ENCODE measurements at regions not wholly inside any gene's neighbourhood (a gene's known extent, or its start where the extent isn't known, plus 50 kb on each side); places are given as distances from the start of the nearest gene placed in this dataset.

DNA sequence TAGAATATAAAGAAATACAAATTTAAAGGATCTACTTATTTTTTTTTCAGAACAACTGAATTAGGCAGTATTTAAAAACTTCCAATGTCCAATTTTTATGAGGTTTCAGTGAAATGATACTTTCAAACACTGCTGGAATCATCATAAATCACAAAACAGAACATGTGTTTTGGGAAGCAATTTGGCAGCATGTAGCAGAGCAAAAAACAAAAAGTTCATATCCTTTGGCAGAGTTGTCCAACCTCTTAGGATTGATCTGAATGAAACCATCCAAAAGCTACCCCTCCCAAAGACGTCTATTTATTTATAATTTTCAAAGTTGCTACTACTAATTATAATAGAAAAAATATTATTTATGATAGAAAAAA, 192.4 kb upstream of the PUM3 start:
- TF ChIP-seq, protein P1, sequence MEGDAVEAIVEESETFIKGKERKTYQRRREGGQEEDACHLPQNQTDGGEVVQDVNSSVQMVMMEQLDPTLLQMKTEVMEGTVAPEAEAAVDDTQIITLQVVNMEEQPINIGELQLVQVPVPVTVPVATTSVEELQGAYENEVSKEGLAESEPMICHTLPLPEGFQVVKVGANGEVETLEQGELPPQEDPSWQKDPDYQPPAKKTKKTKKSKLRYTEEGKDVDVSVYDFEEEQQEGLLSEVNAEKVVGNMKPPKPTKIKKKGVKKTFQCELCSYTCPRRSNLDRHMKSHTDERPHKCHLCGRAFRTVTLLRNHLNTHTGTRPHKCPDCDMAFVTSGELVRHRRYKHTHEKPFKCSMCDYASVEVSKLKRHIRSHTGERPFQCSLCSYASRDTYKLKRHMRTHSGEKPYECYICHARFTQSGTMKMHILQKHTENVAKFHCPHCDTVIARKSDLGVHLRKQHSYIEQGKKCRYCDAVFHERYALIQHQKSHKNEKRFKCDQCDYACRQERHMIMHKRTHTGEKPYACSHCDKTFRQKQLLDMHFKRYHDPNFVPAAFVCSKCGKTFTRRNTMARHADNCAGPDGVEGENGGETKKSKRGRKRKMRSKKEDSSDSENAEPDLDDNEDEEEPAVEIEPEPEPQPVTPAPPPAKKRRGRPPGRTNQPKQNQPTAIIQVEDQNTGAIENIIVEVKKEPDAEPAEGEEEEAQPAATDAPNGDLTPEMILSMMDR (IDR thresholded peaks at IDR 0.05; ENCODE audit: low read length, missing control alignments): no peak
- no peak overlapping the region for H3K4me3 ChIP-seq (replicated peaks; ENCODE audit: low read depth, low read length)
- no peak for DNase-seq (ENCODE audit: low read depth)

DNA sequence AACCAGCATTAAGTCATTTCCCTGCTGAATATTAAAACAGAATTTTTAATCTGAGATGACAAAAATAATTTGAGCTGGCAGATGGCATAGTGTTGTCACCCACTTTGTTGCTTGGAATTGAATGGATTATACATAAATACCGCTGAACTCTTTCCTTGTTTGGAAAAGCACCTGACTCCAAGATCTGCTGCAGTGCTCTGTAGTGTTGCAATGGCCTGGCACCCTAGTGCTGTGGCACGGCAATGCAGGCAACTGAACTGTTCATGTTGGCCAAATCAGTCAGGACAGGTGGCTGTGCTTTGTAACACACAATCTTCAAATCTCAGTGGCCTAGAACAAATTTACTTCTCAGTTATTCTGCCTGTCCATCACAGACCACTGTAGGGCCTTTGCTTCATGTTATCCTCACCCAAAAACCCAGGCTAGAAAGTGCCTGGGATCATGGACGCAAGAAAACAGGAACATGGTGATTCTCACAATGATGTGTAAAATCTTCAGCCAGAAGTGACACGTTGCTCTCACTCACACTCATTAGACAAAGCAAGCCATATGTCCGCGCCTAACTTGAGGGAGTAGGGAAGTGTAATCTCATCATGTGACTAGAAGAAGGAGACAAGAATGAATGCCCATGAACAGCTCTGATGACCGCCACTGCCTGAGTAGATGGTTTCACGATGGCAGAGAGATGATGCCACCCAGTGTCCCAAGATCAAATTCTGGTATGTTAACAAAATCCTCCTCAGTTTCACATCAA, 191.9 kb upstream of the PUM3 start:
- DNase-seq (ENCODE audit: low read depth): no peak
- no peak overlapping the region for H3K4me3 ChIP-seq (replicated peaks; ENCODE audit: low read depth, low read length)
- TF ChIP-seq, protein P1 (IDR thresholded peaks at IDR 0.05; ENCODE audit: low read length, missing control alignments): no peak

- TF ChIP-seq, protein P1 (IDR thresholded peaks at IDR 0.05; ENCODE audit: low read length, missing control alignments): no peak
- H3K4me3 ChIP-seq (replicated peaks; ENCODE audit: low read depth, low read length): no peak overlapping the region
- DNase-seq (ENCODE audit: low read depth): no peak
These were observed 189.0 kb upstream of the PUM3 start for GRCh38 chr9:3032898-3033297.

GRCh38 chr9:3028535-3028934, 184.6 kb upstream of the PUM3 start:
- DNase-seq (ENCODE audit: low read depth): no peak
- TF ChIP-seq, protein P1 (IDR thresholded peaks at IDR 0.05; ENCODE audit: low read length, missing control alignments): no peak
- no peak overlapping the region for H3K4me3 ChIP-seq (replicated peaks; ENCODE audit: low read depth, low read length)

- no peak for DNase-seq (ENCODE audit: low read depth)
- TF ChIP-seq, protein P1 (IDR thresholded peaks at IDR 0.05; ENCODE audit: low read length, missing control alignments): no peak
- H3K4me3 ChIP-seq (replicated peaks; ENCODE audit: low read depth, low read length): no peak overlapping the region
These were observed 183.3 kb upstream of the PUM3 start for GRCh38 chr9:3027210-3027609.

DNA sequence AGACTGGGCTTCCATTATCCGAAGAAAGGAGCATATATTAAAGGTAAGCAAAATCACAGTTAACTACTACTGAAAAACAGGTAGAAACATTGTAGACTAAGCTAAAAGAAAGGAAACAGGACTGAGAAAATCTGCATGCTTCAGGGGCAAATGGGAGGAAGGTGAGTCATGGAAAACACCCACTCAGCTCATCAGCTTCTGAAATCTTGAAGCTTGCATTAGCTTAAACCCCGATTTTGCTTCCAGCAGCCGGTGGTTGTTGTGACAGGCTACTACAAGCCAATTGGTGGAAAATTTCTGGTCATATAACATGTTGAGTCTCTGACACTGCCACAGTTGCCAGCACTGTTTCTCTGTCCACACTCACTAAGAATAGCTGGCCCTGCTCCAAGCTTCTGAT, 179.6 kb upstream of the PUM3 start:
- H3K4me3 ChIP-seq (replicated peaks; ENCODE audit: low read depth, low read length): no peak overlapping the region
- no peak for DNase-seq (ENCODE audit: low read depth)
- TF ChIP-seq, protein P1 (IDR thresholded peaks at IDR 0.05; ENCODE audit: low read length, missing control alignments): no peak

DNA sequence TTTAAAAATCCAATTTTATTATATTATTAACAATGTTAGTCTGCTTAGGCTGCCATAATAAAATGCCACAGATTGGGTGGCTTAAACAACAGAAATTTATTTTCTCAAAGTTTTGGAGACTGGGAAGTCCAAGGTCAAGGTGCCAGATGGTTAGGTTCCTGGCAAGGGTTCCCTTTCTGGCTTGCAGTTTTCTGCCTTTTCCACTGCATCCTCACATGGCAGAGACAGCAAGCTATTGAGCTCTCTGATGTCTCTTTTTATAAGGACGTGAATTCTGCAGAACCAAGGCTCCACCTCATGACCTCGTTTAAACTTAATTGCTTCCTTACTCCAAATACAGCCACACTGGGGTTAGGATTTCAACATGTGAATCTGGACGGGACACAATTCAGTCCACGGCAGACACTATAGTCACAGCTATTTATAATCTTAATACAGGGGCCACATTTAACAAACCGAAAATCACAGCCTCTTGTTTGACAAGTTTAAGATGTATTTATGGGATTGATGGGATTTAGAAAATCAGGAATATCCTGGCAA, 174.9 kb upstream of the PUM3 start:
- H3K4me3 ChIP-seq (replicated peaks; ENCODE audit: low read depth, low read length): no peak overlapping the region
- TF ChIP-seq, protein P1 (IDR thresholded peaks at IDR 0.05; ENCODE audit: low read length, missing control alignments): no peak
- no peak for DNase-seq (ENCODE audit: low read depth)

All from fibroblast of pulmonary artery (primary cell).